ENCODE measurements at regions not wholly inside any gene's neighbourhood (a gene's known extent, or its start where the extent isn't known, plus 50 kb on each side); places are given as distances from the start of the nearest gene placed in this dataset.

- TF ChIP-seq ZFX (IDR thresholded peaks at IDR 0.05): no peak
- TF ChIP-seq, protein P1, sequence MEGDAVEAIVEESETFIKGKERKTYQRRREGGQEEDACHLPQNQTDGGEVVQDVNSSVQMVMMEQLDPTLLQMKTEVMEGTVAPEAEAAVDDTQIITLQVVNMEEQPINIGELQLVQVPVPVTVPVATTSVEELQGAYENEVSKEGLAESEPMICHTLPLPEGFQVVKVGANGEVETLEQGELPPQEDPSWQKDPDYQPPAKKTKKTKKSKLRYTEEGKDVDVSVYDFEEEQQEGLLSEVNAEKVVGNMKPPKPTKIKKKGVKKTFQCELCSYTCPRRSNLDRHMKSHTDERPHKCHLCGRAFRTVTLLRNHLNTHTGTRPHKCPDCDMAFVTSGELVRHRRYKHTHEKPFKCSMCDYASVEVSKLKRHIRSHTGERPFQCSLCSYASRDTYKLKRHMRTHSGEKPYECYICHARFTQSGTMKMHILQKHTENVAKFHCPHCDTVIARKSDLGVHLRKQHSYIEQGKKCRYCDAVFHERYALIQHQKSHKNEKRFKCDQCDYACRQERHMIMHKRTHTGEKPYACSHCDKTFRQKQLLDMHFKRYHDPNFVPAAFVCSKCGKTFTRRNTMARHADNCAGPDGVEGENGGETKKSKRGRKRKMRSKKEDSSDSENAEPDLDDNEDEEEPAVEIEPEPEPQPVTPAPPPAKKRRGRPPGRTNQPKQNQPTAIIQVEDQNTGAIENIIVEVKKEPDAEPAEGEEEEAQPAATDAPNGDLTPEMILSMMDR (conservative IDR thresholded peaks at IDR 0.05): no peak
- no peak overlapping the region for H3K27ac ChIP-seq
These were observed 273.6 kb downstream of the ASXL3 start for GRCh38 chr18:33851546-33852078.

DNA sequence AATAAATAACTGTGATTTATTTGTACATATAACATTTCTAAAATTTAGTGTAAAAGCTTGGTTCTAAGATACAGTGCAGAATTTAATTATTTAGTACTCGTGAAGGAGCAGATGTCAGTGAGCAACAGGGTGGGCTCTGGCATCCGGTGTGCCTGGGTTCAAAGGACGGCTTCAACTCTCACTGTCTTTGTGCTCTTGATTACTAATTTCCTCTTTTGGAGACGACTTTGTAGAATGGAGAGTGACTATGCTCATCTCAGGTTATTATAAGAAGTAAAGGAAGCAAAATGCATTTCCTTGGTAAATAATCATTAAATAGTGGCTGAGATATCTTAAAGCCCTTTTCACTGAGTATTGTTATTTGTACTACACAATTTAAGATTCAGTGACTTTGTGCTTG, 271.7 kb downstream of the ASXL3 start:
- no peak overlapping the region for H3K27ac ChIP-seq
- TF ChIP-seq, protein P1 (conservative IDR thresholded peaks at IDR 0.05): no peak
- TF ChIP-seq ZFX (IDR thresholded peaks at IDR 0.05): no peak

GRCh38 chr18:33844232-33844631, 266.2 kb downstream of the ASXL3 start:
- no peak overlapping the region for H3K27ac ChIP-seq
- TF ChIP-seq ZFX (IDR thresholded peaks at IDR 0.05): no peak
- TF ChIP-seq, protein P1 (conservative IDR thresholded peaks at IDR 0.05): no peak

GRCh38 chr18:33841221-33841967, 263.4 kb downstream of the ASXL3 start:
- TF ChIP-seq, protein P1 (conservative IDR thresholded peaks at IDR 0.05): no peak
- no peak for TF ChIP-seq ZFX (IDR thresholded peaks at IDR 0.05)
- H3K27ac ChIP-seq: no peak overlapping the region

DNA sequence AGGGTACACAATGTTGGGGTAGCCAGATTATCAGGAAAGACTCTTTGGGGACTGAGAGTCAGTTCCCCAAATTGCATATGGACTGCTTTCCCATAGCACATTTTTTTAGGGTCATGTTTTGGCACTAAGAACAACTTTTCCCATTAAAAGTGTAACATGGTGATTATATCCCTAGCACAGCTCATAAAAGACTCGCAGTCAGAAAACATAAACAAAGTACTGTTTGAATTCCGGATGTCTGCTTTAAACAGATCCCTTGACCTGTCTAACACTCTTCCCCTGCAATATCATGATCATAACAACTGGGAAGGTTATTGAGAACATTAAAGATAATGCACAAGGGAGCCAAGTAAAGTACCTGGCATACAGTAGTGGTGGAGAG, 262.2 kb downstream of the ASXL3 start:
- H3K27ac ChIP-seq: no peak overlapping the region
- TF ChIP-seq ZFX (IDR thresholded peaks at IDR 0.05): no peak
- TF ChIP-seq, protein P1 (conservative IDR thresholded peaks at IDR 0.05): no peak

- TF ChIP-seq ZFX (IDR thresholded peaks at IDR 0.05): no peak
- TF ChIP-seq, protein P1 (conservative IDR thresholded peaks at IDR 0.05): peak; percentile 83
- no peak overlapping the region for H3K27ac ChIP-seq
These were observed 261.6 kb downstream of the ASXL3 start for GRCh38 chr18:33839452-33840211.

GRCh38 chr18:33838054-33838453, 260.0 kb downstream of the ASXL3 start:
- H3K27ac ChIP-seq: no peak overlapping the region
- TF ChIP-seq, protein P1 (conservative IDR thresholded peaks at IDR 0.05): no peak
- no peak for TF ChIP-seq ZFX (IDR thresholded peaks at IDR 0.05)
